ENCODE measurements at regions not wholly inside any gene's neighbourhood (a gene's known extent, or its start where the extent isn't known, plus 50 kb on each side); places are given as distances from the start of the nearest gene placed in this dataset.

DNA sequence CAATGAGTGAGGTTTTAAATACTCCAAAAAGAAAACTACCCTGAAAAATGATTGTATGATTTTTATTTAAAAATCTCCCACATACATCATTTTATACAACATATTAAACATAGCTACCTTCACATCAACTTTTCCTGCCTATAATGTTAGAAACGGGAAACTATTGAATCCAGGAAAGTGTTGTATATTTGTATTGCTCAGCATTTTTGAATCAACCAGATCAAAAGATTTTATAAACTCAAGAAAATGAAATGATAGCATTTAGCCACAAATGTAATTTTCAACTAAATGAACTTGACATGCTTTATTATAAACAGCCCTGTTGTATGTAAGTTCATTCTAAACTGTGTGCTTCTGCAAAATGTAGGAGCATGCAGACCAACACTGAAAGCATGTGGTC is 124.6 kb upstream of the SLC10A2 start:
- DNase-seq (ENCODE audit: low read depth) = no peak

DNA sequence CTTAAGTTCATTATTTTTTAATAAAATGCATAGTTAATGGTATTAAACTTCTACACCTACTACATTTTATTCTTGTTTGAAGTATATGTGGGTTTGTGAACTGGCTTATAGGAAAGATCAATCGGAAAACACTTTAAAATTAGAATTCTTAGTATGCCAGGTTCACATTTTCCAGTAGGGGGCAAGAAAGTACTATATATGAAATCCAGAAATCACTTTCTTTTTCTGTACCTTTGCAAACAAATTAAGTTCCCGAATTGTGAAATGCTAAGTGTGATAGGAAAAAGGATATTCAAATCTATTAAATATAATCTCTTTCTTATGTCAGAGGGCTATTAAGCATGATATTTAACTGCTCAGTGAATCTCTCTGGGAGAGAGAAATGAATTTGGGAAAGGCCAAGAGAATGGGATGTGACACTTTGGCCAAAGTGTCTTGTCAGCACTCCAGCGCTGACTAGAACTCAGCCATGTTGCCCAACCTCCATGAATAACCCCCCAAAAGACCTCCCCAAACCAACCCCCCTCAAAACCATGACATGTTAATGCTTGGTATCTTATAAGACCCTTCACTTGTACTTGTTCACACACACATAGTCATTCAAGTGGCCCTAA is 122.6 kb upstream of the SLC10A2 start:
- DNase-seq (ENCODE audit: low read depth) = no peak

DNA sequence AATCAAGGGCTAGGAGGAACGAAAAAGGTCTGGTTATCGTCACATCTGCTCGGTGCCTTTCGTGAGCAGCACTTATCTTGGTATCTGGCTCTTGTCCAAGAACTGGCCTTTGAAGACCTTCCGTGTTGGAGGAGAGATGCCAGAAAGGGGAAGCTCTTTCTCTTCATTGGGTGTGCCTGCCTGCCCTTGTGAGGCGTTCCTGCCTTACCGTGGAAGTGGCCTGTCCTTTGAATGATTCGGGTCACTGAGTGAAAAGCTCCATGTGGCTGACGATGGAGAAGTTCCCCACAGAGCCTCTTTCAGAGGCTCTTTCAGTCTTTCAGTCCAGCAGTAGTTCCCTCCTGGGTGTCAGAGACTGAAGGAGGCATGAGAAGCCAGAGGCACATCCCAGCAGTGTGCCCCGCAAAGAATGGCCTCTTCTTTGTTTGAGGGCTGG is 121.5 kb upstream of the SLC10A2 start:
- DNase-seq (ENCODE audit: low read depth) = no peak

- DNase-seq (ENCODE audit: low read depth) = no peak
These were observed 118.2 kb upstream of the SLC10A2 start for GRCh38 chr13:103184413-103184812.

DNA sequence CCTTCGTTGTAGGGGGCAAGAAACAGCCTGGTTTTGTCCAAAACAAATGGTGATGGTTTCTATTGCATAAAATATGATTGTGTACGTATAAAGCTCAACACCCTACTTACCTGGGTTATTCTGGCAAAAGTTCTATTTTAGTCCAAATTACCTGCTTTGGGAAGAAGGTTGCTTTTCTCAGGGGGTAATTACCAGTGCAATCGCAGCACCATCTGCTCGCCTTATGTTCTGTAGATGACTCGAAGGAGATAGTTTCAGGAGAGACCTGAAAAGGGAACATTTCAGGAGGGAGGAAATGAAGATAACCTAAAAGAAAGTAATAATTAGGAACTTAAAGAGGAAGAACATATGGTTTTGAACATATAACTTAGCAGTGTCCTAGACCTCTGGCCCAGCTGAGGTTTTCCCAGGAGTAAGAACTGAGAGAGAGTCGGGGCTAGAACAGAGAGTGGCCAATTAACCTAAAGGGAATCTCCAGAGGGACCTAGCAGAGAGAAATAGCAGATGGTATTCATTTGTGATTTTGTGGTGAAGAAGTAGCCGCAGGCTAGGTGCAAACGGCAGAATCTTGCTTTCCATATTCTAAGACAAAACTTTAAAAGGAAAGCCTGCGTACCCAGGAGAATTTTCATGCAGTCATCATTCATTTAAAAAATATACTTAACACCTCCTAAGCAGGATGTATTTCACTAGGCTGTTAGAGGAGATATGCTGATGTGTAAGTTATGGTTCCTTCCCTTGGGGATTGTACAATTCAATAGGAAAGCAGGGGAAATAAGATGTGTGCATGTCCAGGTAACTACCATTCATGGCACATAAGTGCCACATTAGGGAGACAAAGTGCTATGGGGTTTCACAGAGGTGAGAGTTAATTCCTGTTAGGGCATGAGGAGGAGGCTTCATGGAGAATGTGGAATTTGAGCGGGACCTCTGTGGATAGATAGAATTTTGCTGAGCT is 113.0 kb upstream of the SLC10A2 start:
- no peak for DNase-seq (ENCODE audit: low read depth)

DNA sequence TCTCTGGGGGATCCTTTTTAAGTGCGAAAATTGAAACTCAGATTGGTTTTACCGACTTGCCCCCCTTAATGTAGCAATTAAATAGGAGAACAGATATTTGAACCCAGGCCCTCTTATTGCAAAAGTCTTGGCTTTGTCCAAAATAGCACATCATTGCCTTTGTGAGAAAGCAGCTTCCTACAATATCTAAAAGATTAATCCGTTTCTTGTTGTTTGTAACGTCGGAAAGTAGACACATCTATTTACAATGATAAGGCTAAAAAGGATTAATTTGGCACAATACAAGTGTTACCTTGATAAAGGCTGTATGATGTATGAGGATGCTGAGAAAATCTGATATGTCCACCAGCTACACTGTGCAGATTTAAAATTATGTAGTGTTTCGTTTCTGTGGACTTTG is 108.7 kb upstream of the SLC10A2 start:
- no peak for DNase-seq (ENCODE audit: low read depth)

GRCh38 chr13:103168901-103169508 is 102.8 kb upstream of the SLC10A2 start:
- DNase-seq (ENCODE audit: low read depth) = no peak

- no peak for DNase-seq (ENCODE audit: low read depth)
These were observed 98.0 kb upstream of the SLC10A2 start for GRCh38 chr13:103164251-103164650.

- DNase-seq (ENCODE audit: low read depth) = no peak
These were observed 95.3 kb upstream of the SLC10A2 start for GRCh38 chr13:103161476-103161875.

- DNase-seq (ENCODE audit: low read depth) = no peak
These were observed 91.4 kb upstream of the SLC10A2 start for GRCh38 chr13:103157434-103158145.

- DNase-seq (ENCODE audit: low read depth) = no peak
These were observed 90.8 kb upstream of the SLC10A2 start for GRCh38 chr13:103157016-103157415.

DNA sequence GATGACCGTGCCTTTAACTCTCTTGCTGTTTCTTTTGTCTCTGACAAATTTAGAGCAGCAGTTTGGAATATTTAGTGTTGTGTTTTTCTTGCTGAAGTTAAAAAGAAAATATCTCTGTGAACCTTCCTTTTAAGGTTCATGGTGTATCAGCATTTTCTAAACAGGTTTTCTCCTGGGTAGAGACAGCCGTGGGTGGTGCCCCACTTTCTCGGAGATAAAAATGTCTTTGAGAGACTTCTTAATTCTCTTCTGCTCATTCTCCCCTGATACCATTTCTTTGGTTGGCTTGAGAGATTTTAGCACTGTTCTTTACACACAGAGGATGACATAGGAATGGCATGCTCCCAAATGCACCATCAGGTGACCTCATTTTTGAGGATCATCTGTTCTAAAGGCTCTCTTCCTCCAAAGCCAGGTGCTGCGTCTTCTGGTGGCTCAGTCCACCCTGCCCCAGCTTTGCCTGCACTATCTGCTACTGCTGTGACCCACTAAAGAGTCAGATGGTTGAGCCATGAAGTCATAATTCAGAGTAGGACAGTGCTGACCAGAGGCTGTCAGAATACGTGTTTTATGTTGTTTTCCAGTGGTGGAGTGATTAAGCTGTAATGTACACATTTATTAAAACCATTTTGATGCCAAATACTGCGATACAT is 90.3 kb upstream of the SLC10A2 start:
- no peak for DNase-seq (ENCODE audit: low read depth)

DNA sequence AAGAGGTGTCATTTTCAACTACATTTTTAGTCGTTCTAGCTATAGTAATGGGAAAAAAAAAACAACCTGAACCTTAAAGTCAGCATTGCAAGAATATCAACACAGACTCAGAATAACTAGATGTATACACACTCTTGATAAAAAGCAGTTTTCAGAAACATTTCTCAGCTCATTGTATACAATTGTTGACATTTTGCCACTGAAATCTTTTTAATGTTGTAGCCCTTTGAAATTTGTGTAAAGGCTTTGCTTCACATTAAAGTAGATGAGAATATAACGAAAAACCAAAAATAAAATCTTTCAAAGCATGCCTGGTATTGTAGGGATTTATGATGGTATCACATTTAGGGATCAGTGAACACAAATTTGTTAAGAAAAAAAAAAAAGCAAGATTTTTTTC is 87.2 kb upstream of the SLC10A2 start:
- no peak for DNase-seq (ENCODE audit: low read depth)

GRCh38 chr13:103147961-103148360 is 81.7 kb upstream of the SLC10A2 start:
- DNase-seq (ENCODE audit: low read depth) = no peak

DNA sequence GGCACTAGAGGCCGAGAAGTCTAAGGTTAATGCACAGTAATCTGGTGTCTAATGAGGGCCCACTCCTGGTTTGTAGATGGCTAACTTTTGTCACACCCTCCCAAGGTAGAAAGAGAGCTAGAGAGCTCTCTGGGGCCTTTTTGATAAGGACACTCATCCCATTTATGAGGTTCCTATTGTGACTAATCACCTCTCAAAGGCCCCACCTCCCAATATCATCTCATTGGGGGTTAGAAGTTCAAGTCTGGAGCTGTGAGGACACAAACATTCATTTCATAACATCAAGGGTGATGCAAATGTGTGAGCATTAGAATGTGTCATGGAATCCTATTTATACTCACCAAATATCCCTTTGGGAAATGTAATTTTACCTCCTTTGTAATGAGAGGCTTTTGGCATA is 79.2 kb upstream of the SLC10A2 start:
- no peak for DNase-seq (ENCODE audit: low read depth)

GRCh38 chr13:103143432-103143831 is 77.2 kb upstream of the SLC10A2 start:
- no peak for DNase-seq (ENCODE audit: low read depth)

GRCh38 chr13:103142151-103142550 is 75.9 kb upstream of the SLC10A2 start:
- no peak for DNase-seq (ENCODE audit: low read depth)

DNA sequence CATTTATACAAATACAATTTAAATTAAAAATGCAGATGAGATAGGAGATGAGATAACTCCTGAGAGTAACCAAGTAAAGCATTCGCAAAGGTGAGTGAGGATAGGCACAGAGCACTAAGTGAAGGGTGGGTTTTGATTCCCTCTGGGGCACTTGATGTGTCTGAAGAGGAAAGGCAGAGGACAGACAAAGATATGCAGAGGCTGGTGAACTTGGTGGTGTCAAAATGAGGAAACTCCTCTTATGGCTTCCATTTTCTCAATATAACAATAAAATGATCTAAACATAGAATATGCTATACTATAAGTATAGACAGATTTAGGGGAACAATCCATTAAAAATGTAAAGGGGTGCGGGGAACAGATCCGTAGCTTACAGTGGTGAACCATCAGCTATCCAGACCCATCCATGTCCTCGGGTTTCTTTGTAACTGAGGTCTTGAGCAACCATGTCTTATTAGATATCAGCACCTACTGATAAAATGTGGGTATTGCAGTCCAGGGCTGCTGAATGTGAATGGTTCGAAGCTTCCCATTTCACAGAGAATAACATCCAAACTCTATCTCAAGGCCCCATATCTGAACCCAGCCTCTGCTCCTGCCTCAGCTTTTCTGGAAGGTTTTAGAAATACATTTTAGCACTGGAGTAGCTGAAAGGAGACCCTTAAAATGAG is 73.9 kb upstream of the SLC10A2 start:
- no peak for DNase-seq (ENCODE audit: low read depth)

GRCh38 chr13:103134271-103134670 is 68.1 kb upstream of the SLC10A2 start:
- DNase-seq (ENCODE audit: low read depth) = no peak

DNA sequence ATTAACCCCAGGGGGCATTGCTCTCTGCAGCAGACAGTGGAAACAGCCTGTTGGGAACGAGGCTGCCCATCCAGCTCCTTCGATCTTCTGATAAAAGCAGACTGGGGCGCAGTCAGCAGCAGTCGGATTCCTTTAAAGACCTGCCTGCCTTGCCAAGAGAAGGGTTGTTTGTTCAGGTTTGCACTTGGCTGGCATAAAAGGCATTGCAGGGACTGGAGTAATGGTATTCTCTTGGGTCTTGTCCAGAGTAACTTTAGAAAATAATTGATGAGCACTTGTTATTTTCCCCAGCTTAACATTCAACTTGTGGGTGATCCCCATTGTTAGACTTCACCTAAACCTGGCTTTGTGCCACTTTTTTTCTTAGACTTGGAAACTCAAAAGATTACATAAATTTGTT is 67.3 kb upstream of the SLC10A2 start:
- no peak for DNase-seq (ENCODE audit: low read depth)

DNA sequence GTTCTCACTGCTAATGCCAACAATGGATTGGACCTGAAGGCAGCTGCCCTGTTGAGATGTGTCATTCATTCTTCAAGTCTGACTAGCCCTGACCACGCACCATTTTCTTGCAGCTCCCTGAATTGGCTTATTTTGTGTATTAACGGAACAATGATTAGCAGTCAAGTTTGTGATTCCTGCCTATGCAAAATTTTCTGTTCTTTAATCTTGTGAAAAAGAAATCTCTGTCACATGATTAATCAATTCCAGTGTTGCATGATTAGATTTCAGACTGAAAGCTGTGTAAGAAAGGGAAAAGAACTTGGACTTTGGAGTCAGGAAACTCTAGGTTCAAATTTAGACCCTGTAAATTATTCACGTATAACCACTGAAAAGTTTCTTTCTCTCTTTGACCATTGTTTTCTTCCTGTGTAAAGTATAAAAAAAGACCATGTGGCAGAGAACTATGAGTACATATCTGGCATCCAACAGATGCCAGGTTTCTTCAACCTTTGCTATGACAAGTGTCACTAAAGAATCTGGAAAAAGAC is 64.5 kb upstream of the SLC10A2 start:
- DNase-seq (ENCODE audit: low read depth) = no peak
